Neural progenitor cell (in vitro differentiated cells): ENCODE measurements at regions not wholly inside any gene's neighbourhood (a gene's known extent, or its start where the extent isn't known, plus 50 kb on each side); places are given as distances from the start of the nearest gene placed in this dataset.

Source experiments
- DNase-seq: peaks from one replicate; pipeline ENCODE4 v3.0.0-alpha.2; 2016; ENCODE audit warnings: low spot score
- H2AFZ ChIP-seq: fragments of 200-600 bp; sonication (generic); replicated peaks from 2 replicates; pipeline ENCODE4 v1.6.1; 2016; ENCODE audit warnings: antibody characterized with exemption
- H3F3A ChIP-seq: fragments of 200-600 bp; sonication (generic); 2 replicates; pipeline ENCODE4 v1.6.1; 2016; ENCODE audit warnings: antibody characterized with exemption, low read depth
- H3K27ac ChIP-seq: fragments of 200-600 bp; sonication (generic); 2 replicates; pipeline ENCODE4 v1.5.1; 2016; ENCODE audit warnings: mild to moderate bottlenecking
- H3K27me3 ChIP-seq: fragments of 200-600 bp; sonication (generic); 2 replicates; pipeline ENCODE4 v1.6.1; 2016; ENCODE audit warnings: mild to moderate bottlenecking, moderate library complexity
- H3K36me3 ChIP-seq: fragments of 200-600 bp; sonication (generic); 2 replicates; pipeline ENCODE4 v1.5.1; 2016
- H3K4me1 ChIP-seq: fragments of 200-600 bp; sonication (generic); 2 replicates; pipeline ENCODE4 v1.6.1; 2016; ENCODE audit warnings: mixed run types
- H3K4me2 ChIP-seq: fragments of 200-600 bp; sonication (generic); 2 replicates; pipeline ENCODE4 v1.6.1; 2016
- H3K4me3 ChIP-seq: fragments of 200-600 bp; sonication (generic); 2 replicates; pipeline ENCODE4 v1.5.1; 2016
- H3K79me2 ChIP-seq: fragments of 200-600 bp; sonication (generic); 2 replicates; pipeline ENCODE4 v1.6.1; 2016; ENCODE audit warnings: low read depth
- H3K9ac ChIP-seq: fragments of 200-600 bp; sonication (generic); 2 replicates; pipeline ENCODE4 v1.6.1; 2016
- H3K9me3 ChIP-seq: fragments of 200-600 bp; sonication (generic); 2 replicates; pipeline ENCODE4 v1.5.1; 2016; ENCODE audit warnings: low read depth
- H4K20me1 ChIP-seq: fragments of 200-600 bp; sonication (generic); 2 replicates; pipeline ENCODE4 v1.6.1; 2016; ENCODE audit warnings: low read depth
- H3K27ac Mint-ChIP-seq: 3 replicates; pipeline ENCODE4 v1.8.0; 2021; ENCODE audit warnings: mixed read lengths
- H3K27me3 Mint-ChIP-seq: 2 replicates; pipeline ENCODE4 v1.8.0; 2022; ENCODE audit warnings: low read depth, mild to moderate bottlenecking, inconsistent platforms, moderate library complexity, mixed read lengths; ENCODE audit not compliant: insufficient read depth
- H3K36me3 Mint-ChIP-seq: 3 replicates; pipeline ENCODE4 v1.8.0; 2021; ENCODE audit warnings: mixed read lengths
- H3K4me1 Mint-ChIP-seq: 3 replicates; pipeline ENCODE4 v1.8.0; 2021; ENCODE audit warnings: mixed read lengths
- H3K4me3 Mint-ChIP-seq: 3 replicates; pipeline ENCODE4 v1.8.0; 2021; ENCODE audit warnings: mild to moderate bottlenecking, moderate library complexity, mixed read lengths
- H3K9me3 Mint-ChIP-seq: 3 replicates; pipeline ENCODE4 v1.8.0; 2020; ENCODE audit warnings: mixed read lengths
- CTCF ChIP-seq: fragments of 200-600 bp; sonication (generic); IDR thresholded peaks from 2 replicates; pipeline ENCODE4 v1.5.1; 2017; ENCODE audit warnings: antibody characterized with exemption, mild to moderate bottlenecking
- EZH2 ChIP-seq: fragments of 200-600 bp; sonication (generic); IDR thresholded peaks from 2 replicates; pipeline ENCODE4 v1.6.1; 2017; ENCODE audit warnings: antibody characterized with exemption, mild to moderate bottlenecking, moderate library complexity
- EZH2phosphoT487 ChIP-seq: fragments of 200-600 bp; sonication (generic); IDR thresholded peaks from 2 replicates; pipeline ENCODE4 v1.6.1; 2017; ENCODE audit warnings: antibody characterized with exemption

- Histone ChIP-seq H3K27me3 (no peaks in the 10 kb centered on the region), H2AFZ (no peak overlapping the region), H4K20me1 (no peaks in the 10 kb centered on the region), H3K4me2 (no peak overlapping the region), H3K4me1 (peaks cover 5% of the 10 kb centered on the region), H3K9me3 (no peaks in the 10 kb centered on the region), H3K4me3 (no peak overlapping the region), H3F3A (no peaks in the 10 kb centered on the region), H3K27ac (no peak overlapping the region), H3K9ac (no peak overlapping the region), H3K79me2 (no peaks in the 10 kb centered on the region), H3K36me3 (no peaks in the 10 kb centered on the region)
- no peak for TF ChIP-seq EZH2
- TF ChIP-seq EZH2phosphoT487 = no peak
- TF ChIP-seq CTCF = no peak
- H3K27ac Mint-ChIP-seq = no peak overlapping the region
- H3K4me1 Mint-ChIP-seq = peaks cover 20% of the 10 kb centered on the region
- no peak overlapping the region for H3K4me3 Mint-ChIP-seq
- H3K36me3 Mint-ChIP-seq = no peaks in the 10 kb centered on the region
- H3K27me3 Mint-ChIP-seq = no peaks in the 10 kb centered on the region
- DNase-seq = no peak
- H3K9me3 Mint-ChIP-seq = no peaks in the 10 kb centered on the region
Observed at GRCh38 chr4:124937993-124938392, 225.5 kb upstream of the ANKRD50 start.

GRCh38 chr4:124936427-124936826 is 223.9 kb upstream of the ANKRD50 start:
- no peaks in the 10 kb centered on the region for H3K36me3 Mint-ChIP-seq
- Histone ChIP-seq H3F3A (no peaks in the 10 kb centered on the region), H2AFZ (no peak overlapping the region), H3K79me2 (no peaks in the 10 kb centered on the region), H4K20me1 (no peaks in the 10 kb centered on the region), H3K4me3 (no peak overlapping the region), H3K27me3 (no peaks in the 10 kb centered on the region), H3K4me1 (peaks cover 5% of the 10 kb centered on the region), H3K36me3 (no peaks in the 10 kb centered on the region), H3K27ac (no peak overlapping the region), H3K9ac (no peak overlapping the region), H3K9me3 (no peaks in the 10 kb centered on the region), H3K4me2 (no peak overlapping the region)
- H3K27ac Mint-ChIP-seq = no peak overlapping the region
- H3K4me1 Mint-ChIP-seq = peaks cover 20% of the 10 kb centered on the region
- H3K9me3 Mint-ChIP-seq = no peaks in the 10 kb centered on the region
- no peak overlapping the region for H3K4me3 Mint-ChIP-seq
- DNase-seq = no peak
- TF ChIP-seq EZH2 = no peak
- no peak for TF ChIP-seq EZH2phosphoT487
- no peak for TF ChIP-seq CTCF
- no peaks in the 10 kb centered on the region for H3K27me3 Mint-ChIP-seq

- Mint-ChIP-seq H3K27ac (no peak overlapping the region), H3K36me3 (no peaks in the 10 kb centered on the region), H3K9me3 (no peaks in the 10 kb centered on the region), H3K4me1 (peaks cover 17% of the 10 kb centered on the region), H3K4me3 (no peak overlapping the region), H3K27me3 (no peaks in the 10 kb centered on the region)
- no peak overlapping the region for H3K27ac ChIP-seq
- no peak overlapping the region for H3K9ac ChIP-seq
- no peaks in the 10 kb centered on the region for H3F3A ChIP-seq
- H3K79me2 ChIP-seq = no peaks in the 10 kb centered on the region
- no peaks in the 10 kb centered on the region for H4K20me1 ChIP-seq
- no peaks in the 10 kb centered on the region for H3K9me3 ChIP-seq
- TF ChIP-seq CTCF (no peak), EZH2phosphoT487 (no peak), EZH2 (no peak)
- H3K4me2 ChIP-seq = peak overlapping the region; percentile 20
- DNase-seq = peak; percentile 20
- H2AFZ ChIP-seq = no peak overlapping the region
- no peaks in the 10 kb centered on the region for H3K36me3 ChIP-seq
- H3K27me3 ChIP-seq = no peaks in the 10 kb centered on the region
- peaks cover 5% of the 10 kb centered on the region for H3K4me1 ChIP-seq
- no peak overlapping the region for H3K4me3 ChIP-seq
Observed at GRCh38 chr4:124934916-124935315, 222.4 kb upstream of the ANKRD50 start.
